SK-N-MC (cell line): ENCODE measurements at regions not wholly inside any gene's neighbourhood (a gene's known extent, or its start where the extent isn't known, plus 50 kb on each side); places are given as distances from the start of the nearest gene placed in this dataset.
A peak's percentile ranks its signal among the peaks of the same experiment; 100 is the strongest.
"Not testable (repeated sequence)": the region's sequence is repeated elsewhere in the genome, so short reads cannot be mapped to it uniquely, and the experiment has no call there.

Source experiments
- DNase-seq: peaks from one replicate; pipeline ENCODE4 v3.0.0-alpha.2; 2011; ENCODE audit warnings: low read depth, low spot score
- H3K27ac ChIP-seq: fragments of 200-600 bp; sonication (generic); 2 replicates; pipeline ENCODE4 v1.5.1; 2016; ENCODE audit warnings: mixed run types
- H3K36me3 ChIP-seq: fragments of 200-600 bp; sonication (generic); 2 replicates; pipeline ENCODE4 v1.6.1; 2017; ENCODE audit warnings: antibody characterized with exemption, low read length, mixed read lengths; ENCODE audit not compliant: insufficient read depth
- H3K4me3 ChIP-seq: fragments of 200-600 bp; sonication (generic); 2 replicates; pipeline ENCODE4 v1.5.1; 2016
- H3K9ac ChIP-seq: fragments of 200-600 bp; sonication (generic); 2 replicates; pipeline ENCODE4 v1.8.0; 2017; ENCODE audit warnings: mixed run types, mixed read lengths; ENCODE audit not compliant: insufficient read length
- H3K9me3 ChIP-seq: fragments of 200-600 bp; sonication (generic); 2 replicates; pipeline ENCODE4 v1.6.1; 2017; ENCODE audit warnings: low read depth, mild to moderate bottlenecking, antibody characterized with exemption, low read length, moderate library complexity, mixed read lengths
- EZH2 ChIP-seq: fragments of 200-600 bp; sonication (generic); IDR thresholded peaks from one replicate; pipeline ENCODE4 v1.6.1; 2017; ENCODE audit warnings: antibody characterized with exemption
- FOXP2 ChIP-seq: optimal IDR thresholded peaks from 2 replicates; pipeline ENCODE3; 2011; ENCODE audit warnings: mild to moderate bottlenecking, moderate library complexity; ENCODE audit not compliant: insufficient read depth; ENCODE audit errors: extremely low read length, control extremely low read depth
- POLR2AphosphoS5 ChIP-seq: IDR thresholded peaks from 2 replicates; pipeline ENCODE4 v1.6.1; 2012; ENCODE audit warnings: mild to moderate bottlenecking, low read depth, low read length, borderline replicate concordance

- not testable (repeated sequence) for H3K9ac ChIP-seq, H3K27ac ChIP-seq, H3K36me3 ChIP-seq, H3K4me3 ChIP-seq, H3K9me3 ChIP-seq, DNase-seq
Measured at GRCh38 chr10:46095943-46096342, 49.9 kb upstream of the MSMB start.

- no peak for TF ChIP-seq FOXP2
- TF ChIP-seq EZH2: no peak
- no peak for TF ChIP-seq POLR2AphosphoS5
- Histone ChIP-seq H3K9me3 (no peaks in the 10 kb centered on the region), H3K36me3 (no peaks in the 10 kb centered on the region), H3K4me3 (no peak overlapping the region), H3K27ac (no peak overlapping the region), H3K9ac (no peak overlapping the region)
- DNase-seq: no peak
Measured at GRCh38 chr10:46096446-46096845, 50.4 kb upstream of the MSMB start.

- Histone ChIP-seq H3K36me3 (no peaks in the 10 kb centered on the region), H3K9ac (no peak overlapping the region), H3K27ac (no peak overlapping the region), H3K4me3 (no peak overlapping the region), H3K9me3 (no peaks in the 10 kb centered on the region)
- no peak for DNase-seq
- TF ChIP-seq FOXP2 (no peak), EZH2 (no peak)
Measured at GRCh38 chr10:46096909-46097575, 51.0 kb upstream of the MSMB start.

GRCh38 chr10:46097576-46098317 lies 51.7 kb upstream of the MSMB start:
- no peak for TF ChIP-seq FOXP2
- no peak for TF ChIP-seq EZH2
- TF ChIP-seq POLR2AphosphoS5: no peak
- no peak for DNase-seq
- H3K27ac ChIP-seq: no peak overlapping the region
- H3K36me3 ChIP-seq: no peaks in the 10 kb centered on the region
- H3K9ac ChIP-seq: no peak overlapping the region
- no peak overlapping the region for H3K4me3 ChIP-seq
- H3K9me3 ChIP-seq: no peaks in the 10 kb centered on the region

GRCh38 chr10:46098386-46098785 lies 52.3 kb upstream of the MSMB start:
- H3K9ac ChIP-seq: no peak overlapping the region
- no peaks in the 10 kb centered on the region for H3K9me3 ChIP-seq
- no peak for DNase-seq
- no peak overlapping the region for H3K27ac ChIP-seq
- no peak overlapping the region for H3K4me3 ChIP-seq
- no peaks in the 10 kb centered on the region for H3K36me3 ChIP-seq
- TF ChIP-seq EZH2: no peak
- TF ChIP-seq POLR2AphosphoS5: no peak
- no peak for TF ChIP-seq FOXP2

- DNase-seq, H3K9me3 ChIP-seq, H3K9ac ChIP-seq, H3K36me3 ChIP-seq, H3K27ac ChIP-seq, H3K4me3 ChIP-seq: not testable (repeated sequence)
Measured at GRCh38 chr10:46098925-46099324, 52.9 kb upstream of the MSMB start.

- Histone ChIP-seq H3K9ac (no peak overlapping the region), H3K36me3 (no peaks in the 10 kb centered on the region), H3K9me3 (no peaks in the 10 kb centered on the region), H3K4me3 (no peak overlapping the region), H3K27ac (no peak overlapping the region)
- DNase-seq: no peak
- TF ChIP-seq EZH2 (no peak), POLR2AphosphoS5 (no peak), FOXP2 (no peak)
Measured at GRCh38 chr10:46104071-46104585, 58.1 kb upstream of the MSMB start.

- H3K9me3 ChIP-seq, H3K9ac ChIP-seq, H3K4me3 ChIP-seq, H3K36me3 ChIP-seq, DNase-seq, H3K27ac ChIP-seq: not testable (repeated sequence)
Measured at GRCh38 chr10:46105416-46105815, 59.3 kb upstream of the MSMB start.

GRCh38 chr10:46105856-46106409 lies 59.9 kb upstream of the MSMB start:
- not testable (repeated sequence) for DNase-seq, H3K27ac ChIP-seq, H3K36me3 ChIP-seq, H3K9me3 ChIP-seq, H3K9ac ChIP-seq
- peak overlapping the region; percentile 64; the same call in 1 of the 2 replicates for H3K4me3 ChIP-seq
